HCEC 1CT (cell line): ENCODE measurements at regions not wholly inside any gene's neighbourhood (a gene's known extent, or its start where the extent isn't known, plus 50 kb on each side); places are given as distances from the start of the nearest gene placed in this dataset.
"Not testable (repeated sequence)": the region's sequence is repeated elsewhere in the genome, so short reads cannot be mapped to it uniquely, and the experiment has no call there.

Experiments
- DNase-seq: peaks from one replicate; pipeline ENCODE4 v3.0.0-alpha.2; 2017

- no peak for DNase-seq
These were observed 480.9 kb upstream of the FANCL start for GRCh38 chr2:58721912-58722591.

- DNase-seq = no peak
These were observed 479.9 kb upstream of the FANCL start for GRCh38 chr2:58720770-58721697.

- no peak for DNase-seq
These were observed 479.1 kb upstream of the FANCL start for GRCh38 chr2:58720033-58720769.

DNA sequence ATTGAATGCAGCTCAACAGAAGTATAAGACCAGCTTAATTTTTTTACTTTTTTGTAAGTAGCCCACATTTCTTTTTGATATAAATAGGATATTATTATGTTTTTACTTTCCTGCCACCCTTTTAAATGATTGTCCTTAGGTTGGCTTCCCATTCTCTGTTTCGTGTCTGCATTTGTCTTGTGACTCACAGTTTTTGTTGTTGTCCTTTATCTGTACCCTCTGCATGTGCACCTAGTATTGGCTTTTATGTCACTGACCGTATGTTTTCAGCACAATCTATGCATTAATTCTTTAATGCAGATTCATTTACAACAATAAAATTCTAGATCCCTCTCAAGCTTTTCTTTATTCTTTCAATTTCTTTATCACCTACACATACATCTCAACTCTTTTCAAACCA is 474.2 kb upstream of the FANCL start:
- no peak for DNase-seq

GRCh38 chr2:58714238-58714637 is 473.1 kb upstream of the FANCL start:
- DNase-seq = no peak

DNA sequence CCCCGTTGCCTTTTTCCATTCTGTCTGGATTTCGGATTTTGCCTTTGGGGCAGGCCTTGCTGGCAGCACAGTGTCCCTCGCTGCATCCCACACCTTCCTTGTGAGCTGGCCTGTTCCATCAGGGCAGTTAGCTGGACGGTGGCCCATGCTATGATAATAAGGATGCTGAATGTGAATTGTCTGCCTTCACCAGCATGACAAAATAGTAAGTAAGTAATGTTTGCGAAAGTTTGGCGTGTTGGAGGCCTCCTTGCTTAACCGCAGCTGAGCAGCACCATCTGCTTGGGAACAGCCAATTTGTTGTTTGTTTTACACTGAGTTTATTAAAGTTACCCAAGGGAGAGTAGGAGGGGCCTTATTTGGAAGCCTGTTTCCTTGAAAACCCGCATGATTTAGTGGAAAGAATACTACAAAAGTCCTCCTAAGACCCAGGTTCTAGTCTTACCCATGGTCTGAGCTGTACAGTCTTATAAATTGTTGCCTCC is 469.7 kb upstream of the FANCL start:
- DNase-seq = no peak

GRCh38 chr2:58709687-58710354 is 468.7 kb upstream of the FANCL start:
- no peak for DNase-seq

GRCh38 chr2:58709274-58709673 is 468.1 kb upstream of the FANCL start:
- no peak for DNase-seq

- no peak for DNase-seq
These were observed 467.4 kb upstream of the FANCL start for GRCh38 chr2:58708565-58708964.

DNA sequence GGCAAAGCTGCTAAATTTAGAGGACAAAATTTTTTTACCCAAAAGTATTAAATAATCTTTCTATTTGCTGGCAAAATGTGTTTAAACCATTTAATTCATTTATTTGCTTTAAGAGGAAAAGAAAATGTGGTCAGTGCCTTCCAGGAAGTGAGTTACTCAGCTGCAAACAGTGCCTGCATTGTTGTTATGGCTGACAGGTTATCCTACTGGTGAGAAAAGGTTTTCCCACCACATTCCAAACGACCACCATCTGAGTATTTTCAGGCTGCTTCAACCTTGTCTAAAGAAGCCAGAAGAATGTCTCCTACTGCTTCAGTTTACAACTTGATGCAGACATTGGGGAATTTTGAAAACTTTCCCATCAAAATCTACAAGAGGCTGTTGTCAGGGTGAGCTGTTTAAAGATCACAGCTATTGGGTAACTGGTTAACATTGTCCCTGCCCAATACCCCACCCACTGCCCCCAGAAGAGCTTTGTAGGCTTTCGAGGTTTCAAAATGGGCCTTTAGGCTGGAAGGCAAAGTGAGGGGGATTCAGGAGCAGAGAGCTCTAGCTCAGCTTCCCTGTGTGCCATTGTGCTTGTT is 461.3 kb upstream of the FANCL start:
- no peak for DNase-seq

DNA sequence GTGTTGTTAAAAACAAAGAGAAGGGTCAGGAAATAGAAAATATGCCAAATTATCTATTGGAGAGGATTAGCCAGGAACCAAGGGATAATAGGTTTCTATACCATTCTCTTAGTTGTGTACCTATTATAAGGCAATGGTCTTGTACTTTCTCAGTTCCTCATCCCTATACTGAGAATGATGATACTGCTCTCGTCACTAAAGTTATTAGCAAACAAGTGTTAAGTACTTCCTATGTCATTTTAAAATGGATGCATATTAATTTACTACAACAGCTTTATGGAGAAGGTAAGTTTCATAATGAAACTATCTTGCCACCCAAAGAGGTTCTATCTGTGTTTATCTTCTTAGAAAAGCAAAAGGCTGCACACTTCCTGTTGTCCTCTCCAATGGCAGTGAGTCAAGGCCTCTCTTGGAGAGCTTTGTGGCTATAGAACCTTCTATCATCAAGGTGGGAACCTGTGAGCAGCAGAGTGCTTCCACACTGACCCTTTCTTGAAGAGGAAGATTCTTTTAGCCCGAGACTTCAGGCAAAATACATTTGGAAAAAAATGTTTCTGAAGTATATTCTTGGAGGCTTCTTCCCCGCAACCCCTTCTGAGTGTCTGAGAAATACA is 460.7 kb upstream of the FANCL start:
- DNase-seq = no peak

GRCh38 chr2:58700591-58700990 is 459.5 kb upstream of the FANCL start:
- DNase-seq = no peak

- no peak for DNase-seq
These were observed 458.3 kb upstream of the FANCL start for GRCh38 chr2:58699411-58699810.

DNA sequence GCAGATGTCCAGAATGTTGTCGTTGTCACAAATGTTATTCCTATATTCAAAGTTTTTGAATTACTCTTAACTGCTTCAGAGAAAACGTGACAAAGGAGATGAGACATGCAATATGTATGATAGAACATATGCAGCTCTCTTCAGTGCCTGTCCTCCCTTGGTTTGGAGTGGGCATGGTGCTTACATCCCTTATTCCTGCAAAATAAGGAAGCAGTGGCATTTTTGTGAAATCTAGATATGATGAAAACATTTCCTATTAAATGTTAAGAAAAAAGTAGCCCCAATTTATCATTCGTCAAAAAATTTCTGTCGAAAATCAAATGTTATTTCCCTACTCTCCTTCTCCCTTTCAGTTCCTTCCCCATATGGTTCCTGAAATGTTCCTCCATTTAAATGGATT is 457.5 kb upstream of the FANCL start:
- no peak for DNase-seq

DNA sequence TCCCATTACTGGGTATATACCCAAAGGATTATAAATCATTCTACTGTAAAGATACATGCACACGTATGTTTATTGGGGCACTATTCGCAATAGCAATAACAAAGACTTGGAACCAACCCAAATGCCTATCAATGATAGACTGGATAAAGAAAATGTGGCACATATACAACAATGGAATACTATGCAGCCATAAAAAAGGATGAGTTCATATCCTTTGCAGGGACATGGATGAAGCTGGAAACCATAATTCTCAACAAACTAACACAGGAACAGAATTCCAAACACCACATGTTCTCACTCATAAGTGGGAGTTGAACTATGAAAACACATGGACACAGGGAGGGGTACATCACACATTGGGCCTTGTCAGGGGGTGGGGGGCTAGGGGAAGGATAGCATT is 453.0 kb upstream of the FANCL start:
- not testable (repeated sequence) for DNase-seq

GRCh38 chr2:58691041-58691440 is 449.9 kb upstream of the FANCL start:
- DNase-seq = not testable (repeated sequence)

DNA sequence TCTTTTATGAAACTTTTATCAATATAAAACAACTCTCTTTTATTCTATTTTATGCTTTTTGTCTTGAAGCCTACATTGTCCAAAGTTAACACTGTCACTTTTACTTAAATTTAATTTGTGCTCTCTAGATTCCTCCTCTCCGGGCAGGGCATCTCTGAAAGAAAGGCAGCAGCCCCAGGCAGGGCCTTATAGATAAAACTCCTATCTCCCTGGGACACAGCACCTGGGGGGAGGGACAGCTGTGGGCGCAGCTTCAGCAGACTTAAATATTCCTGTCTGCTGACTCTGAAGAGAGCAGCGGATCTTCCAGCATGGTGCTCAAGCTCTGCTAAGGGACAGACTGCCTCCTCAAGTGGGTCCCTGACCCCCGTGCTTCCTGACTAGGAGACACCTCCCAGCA is 447.7 kb upstream of the FANCL start:
- no peak for DNase-seq

DNA sequence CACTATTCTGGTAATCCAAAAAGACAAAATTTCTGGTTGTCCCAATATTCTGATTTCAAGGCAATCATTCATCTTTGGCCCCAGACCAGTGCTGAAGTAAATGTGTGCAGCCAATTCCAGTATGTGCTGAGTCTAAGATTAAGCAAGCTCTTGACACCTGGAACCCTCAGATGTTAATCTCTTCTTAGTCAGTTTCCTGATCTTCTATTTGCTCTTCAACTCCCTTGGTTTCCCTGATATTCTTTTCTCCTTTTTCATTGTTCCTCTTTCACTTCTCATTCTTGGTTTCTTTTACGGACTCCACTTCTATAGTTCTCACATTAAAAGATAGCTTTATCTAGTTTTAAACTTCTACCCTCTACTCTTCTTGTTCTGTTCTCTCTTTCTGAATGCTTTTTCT is 445.7 kb upstream of the FANCL start:
- DNase-seq = no peak

DNA sequence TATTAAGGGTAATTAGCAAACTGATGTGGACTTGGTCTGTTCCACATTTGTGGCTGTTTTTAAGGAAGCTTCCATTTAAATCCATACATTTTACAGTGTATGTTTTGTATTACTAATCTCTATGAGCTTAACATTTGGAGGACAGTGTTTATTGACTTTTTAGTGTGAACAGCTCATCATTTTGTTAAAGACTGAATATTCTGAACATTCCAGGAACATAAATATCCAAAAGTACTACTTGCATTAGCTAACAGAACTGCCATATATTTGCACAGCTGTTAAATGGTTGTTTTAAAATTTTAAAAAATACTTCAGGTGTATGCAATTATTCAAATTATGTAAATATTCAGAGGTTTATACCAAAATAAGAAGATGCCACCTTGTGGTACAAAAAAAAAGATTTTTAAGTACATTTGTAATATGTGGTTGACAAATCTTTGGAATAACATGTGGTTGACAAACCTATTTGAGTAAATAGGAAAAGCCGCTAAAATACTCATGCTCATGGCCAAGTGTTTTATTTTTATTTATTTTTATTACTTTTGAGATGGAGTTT is 439.7 kb upstream of the FANCL start:
- peak; percentile 29 for DNase-seq

DNA sequence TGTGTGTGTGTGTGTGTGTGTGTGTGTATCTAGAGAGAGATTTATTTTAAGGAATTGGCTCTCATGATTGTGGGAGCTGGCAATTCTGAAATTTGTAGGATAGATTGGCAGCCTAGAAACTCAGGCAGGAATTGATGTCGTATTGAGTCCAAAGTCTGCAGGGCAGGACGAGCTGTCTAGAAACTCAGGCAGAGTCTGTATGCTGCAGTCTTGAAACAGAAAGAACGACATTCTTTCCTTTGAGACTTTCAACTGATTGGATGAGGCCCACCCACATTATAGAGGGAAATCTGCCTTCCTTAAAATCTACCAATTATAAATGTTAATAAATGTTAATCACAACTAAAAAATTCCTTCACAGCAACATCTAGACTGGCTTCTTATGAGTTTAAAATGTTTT is 436.6 kb upstream of the FANCL start:
- DNase-seq = no peak

- DNase-seq = no peak
These were observed 430.6 kb upstream of the FANCL start for GRCh38 chr2:58671675-58672074.

DNA sequence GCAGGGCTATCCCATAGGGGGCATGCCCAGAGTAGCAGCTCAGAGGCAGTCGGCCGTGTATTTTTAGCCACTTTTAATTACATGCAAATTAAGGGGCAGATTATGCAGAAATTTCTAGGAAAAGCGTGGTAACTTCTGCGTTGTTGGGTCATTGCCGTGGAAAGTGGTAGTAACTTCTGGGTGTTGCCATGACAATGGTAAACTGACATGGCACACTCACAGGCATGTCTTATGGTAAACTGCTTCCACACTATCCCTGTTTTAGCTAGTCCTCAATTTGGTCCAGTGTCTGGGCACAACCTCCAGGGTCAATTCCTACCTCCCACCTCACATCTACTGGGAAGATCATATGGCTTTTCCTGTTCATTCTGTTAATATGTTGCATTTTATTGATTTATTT is 428.9 kb upstream of the FANCL start:
- no peak for DNase-seq
